ENCODE measurements at regions not wholly inside any gene's neighbourhood (a gene's known extent, or its start where the extent isn't known, plus 50 kb on each side); places are given as distances from the start of the nearest gene placed in this dataset.
"Not testable (repeated sequence)": the region's sequence is repeated elsewhere in the genome, so short reads cannot be mapped to it uniquely, and the experiment has no call there.

DNA sequence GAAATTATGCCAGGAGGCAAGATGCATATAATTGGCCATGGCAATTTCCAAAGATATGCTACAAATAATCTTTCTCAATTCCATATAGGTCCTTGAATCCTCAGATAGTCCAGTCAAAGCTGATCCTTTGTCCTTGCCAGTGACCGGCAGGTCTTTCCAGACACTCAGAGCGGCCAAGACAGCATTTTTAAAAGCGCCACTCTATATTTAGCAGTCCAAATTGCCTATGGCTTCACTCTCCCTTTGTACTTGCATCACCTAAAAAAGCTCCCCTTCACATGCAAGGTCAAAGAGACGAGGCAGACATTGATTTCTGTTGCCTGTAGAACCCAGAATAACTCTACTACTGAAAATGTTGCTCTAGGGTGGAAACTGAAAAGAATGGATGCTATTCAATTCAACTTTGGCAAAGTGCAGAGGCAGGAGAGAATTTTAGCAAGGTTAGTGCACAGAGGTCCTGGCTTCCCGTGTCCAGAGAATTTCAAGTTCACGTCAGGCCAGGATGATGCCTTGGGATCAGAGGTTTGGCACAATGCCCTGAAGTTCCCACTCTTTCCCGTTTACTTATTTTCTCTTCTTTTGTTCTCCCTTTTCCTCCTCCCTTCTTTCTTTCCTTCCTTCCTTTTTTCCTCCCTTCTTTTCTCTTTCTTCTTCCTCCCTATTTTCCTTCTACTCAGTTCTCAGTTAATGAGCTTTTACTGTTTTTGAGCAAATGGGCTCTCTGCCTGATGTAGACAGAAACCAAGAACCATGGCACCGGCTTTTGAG is 108.5 kb downstream of the KCNK1 start:
- Mint-ChIP-seq H3K27me3 (peaks cover 4% of the 10 kb centered on the region), H3K36me3 (no peaks in the 10 kb centered on the region), H3K4me1 (no peaks in the 10 kb centered on the region), H3K9me3 (no peaks in the 10 kb centered on the region), H3K4me3 (no peak overlapping the region), H3K27ac (no peak overlapping the region)
- DNase-seq = no peak

GRCh38 chr1:233723387-233723786 is 109.5 kb downstream of the KCNK1 start:
- DNase-seq = no peak
- Mint-ChIP-seq H3K27me3 (peaks cover 4% of the 10 kb centered on the region), H3K27ac (no peak overlapping the region), H3K4me1 (no peaks in the 10 kb centered on the region), H3K9me3 (no peaks in the 10 kb centered on the region), H3K36me3 (no peaks in the 10 kb centered on the region), H3K4me3 (no peak overlapping the region)

GRCh38 chr1:233724131-233724631 is 110.3 kb downstream of the KCNK1 start:
- not testable (repeated sequence) for DNase-seq, H3K27ac Mint-ChIP-seq, H3K4me3 Mint-ChIP-seq, H3K4me1 Mint-ChIP-seq, H3K9me3 Mint-ChIP-seq, H3K27me3 Mint-ChIP-seq, H3K36me3 Mint-ChIP-seq

DNA sequence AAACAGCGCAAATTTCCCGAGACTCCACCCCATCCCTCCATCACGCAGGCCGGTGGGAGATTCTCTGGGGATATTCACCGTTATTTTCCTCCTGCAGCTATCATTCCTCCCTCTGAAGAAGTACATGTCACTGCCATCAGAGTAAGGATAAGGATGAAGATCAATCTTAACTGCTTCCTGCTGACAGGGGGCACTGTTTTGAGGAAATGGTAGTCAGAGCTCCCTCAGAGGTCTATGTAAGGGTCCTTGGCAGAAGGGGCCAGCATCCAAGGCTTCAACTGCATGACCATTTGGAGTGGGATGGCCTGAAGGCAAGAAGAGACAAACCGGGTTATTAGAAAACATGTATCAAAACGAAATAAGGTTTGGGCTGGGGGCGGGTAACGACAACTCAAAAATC is 111.5 kb downstream of the KCNK1 start:
- H3K4me1 Mint-ChIP-seq = no peaks in the 10 kb centered on the region
- H3K27ac Mint-ChIP-seq = no peak overlapping the region
- H3K4me3 Mint-ChIP-seq = no peak overlapping the region

DNA sequence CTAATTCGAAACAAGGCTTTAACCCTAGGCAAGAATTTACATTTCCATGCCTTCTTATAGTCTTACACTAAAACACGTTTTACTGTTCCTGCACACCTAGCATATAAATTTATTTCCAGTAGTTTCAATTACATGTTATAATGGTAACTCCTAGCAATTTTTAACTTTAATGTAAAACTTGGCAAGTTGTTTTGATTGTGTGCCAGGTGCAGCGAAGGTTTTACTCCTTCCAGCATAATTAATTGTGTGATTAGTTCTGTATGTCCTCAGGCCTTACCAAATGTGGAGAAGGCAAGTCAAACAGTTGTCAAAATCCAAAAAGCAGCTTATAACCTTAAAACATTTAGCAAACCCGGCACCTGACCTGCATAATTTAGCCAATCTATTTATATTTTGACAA is 114.8 kb downstream of the KCNK1 start:
- H3K27ac Mint-ChIP-seq = no peak overlapping the region
- no peaks in the 10 kb centered on the region for H3K36me3 Mint-ChIP-seq
- DNase-seq = no peak
- peaks cover 3% of the 10 kb centered on the region for H3K27me3 Mint-ChIP-seq
- H3K4me1 Mint-ChIP-seq = no peaks in the 10 kb centered on the region
- H3K9me3 Mint-ChIP-seq = no peaks in the 10 kb centered on the region
- no peak overlapping the region for H3K4me3 Mint-ChIP-seq

More for the DNA sequence above, 111.5 kb downstream of the KCNK1 start:
- H3K27me3 Mint-ChIP-seq = peaks cover 4% of the 10 kb centered on the region
- H3K36me3 Mint-ChIP-seq = no peaks in the 10 kb centered on the region
- no peaks in the 10 kb centered on the region for H3K9me3 Mint-ChIP-seq
- DNase-seq = no peak

- H3K27ac Mint-ChIP-seq = no peak overlapping the region
- no peaks in the 10 kb centered on the region for H3K9me3 Mint-ChIP-seq
- no peaks in the 10 kb centered on the region for H3K36me3 Mint-ChIP-seq
- no peak overlapping the region for H3K4me3 Mint-ChIP-seq
- no peaks in the 10 kb centered on the region for H3K4me1 Mint-ChIP-seq
- no peak for DNase-seq
- peaks cover 3% of the 10 kb centered on the region for H3K27me3 Mint-ChIP-seq
Measured at GRCh38 chr1:233730380-233730779, 116.5 kb downstream of the KCNK1 start.

GRCh38 chr1:233730809-233731208 is 116.9 kb downstream of the KCNK1 start:
- no peak overlapping the region for H3K4me3 Mint-ChIP-seq
- H3K36me3 Mint-ChIP-seq = no peaks in the 10 kb centered on the region
- H3K27me3 Mint-ChIP-seq = peaks cover 6% of the 10 kb centered on the region
- H3K4me1 Mint-ChIP-seq = no peaks in the 10 kb centered on the region
- H3K27ac Mint-ChIP-seq = no peak overlapping the region
- H3K9me3 Mint-ChIP-seq = no peaks in the 10 kb centered on the region
- DNase-seq = no peak

DNA sequence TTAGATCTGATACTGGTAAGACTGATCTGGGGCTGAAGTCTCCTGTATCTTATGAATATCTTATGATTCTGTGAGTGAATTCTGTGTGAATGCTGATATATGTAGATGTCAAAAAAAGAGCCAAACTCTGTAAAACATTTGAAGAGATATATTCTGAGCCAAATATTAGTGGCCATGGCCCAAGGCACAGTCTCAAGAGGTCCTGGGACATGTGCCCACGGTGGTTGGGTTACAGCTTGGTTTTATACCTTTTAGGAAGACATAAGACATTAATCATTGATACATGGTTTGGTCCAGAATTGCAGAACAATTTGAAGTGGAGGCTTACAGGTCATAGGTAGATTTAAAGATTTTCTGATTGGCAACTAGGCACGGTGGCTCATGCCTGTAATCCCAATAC is 118.3 kb downstream of the KCNK1 start:
- Mint-ChIP-seq H3K4me1 (no peaks in the 10 kb centered on the region), H3K9me3 (no peaks in the 10 kb centered on the region), H3K27ac (no peak overlapping the region), H3K27me3 (peaks cover 10% of the 10 kb centered on the region), H3K4me3 (no peak overlapping the region), H3K36me3 (no peaks in the 10 kb centered on the region)
- DNase-seq = no peak

DNA sequence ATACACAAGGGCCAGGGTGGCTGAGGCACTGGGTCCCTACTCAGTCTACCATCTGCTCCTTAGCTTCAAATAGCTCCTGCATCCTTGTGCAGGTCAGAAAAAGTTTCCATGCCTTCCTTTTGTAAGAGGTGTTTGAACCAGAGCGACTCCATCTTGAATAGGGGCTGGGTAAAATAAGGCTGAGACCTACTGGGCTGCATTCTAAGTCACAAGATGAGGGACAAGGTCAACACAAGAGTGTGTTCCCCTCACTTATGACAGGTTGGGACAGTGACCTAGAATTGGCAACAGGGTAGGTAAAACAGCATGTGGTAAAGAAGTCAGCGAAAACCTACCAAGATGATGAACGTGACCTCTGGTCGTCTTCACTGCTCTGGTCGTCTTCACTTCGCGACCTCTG is 120.5 kb downstream of the KCNK1 start:
- DNase-seq = no peak
- Mint-ChIP-seq H3K4me1 (no peaks in the 10 kb centered on the region), H3K4me3 (no peak overlapping the region), H3K27ac (no peak overlapping the region), H3K9me3 (no peaks in the 10 kb centered on the region), H3K36me3 (no peaks in the 10 kb centered on the region), H3K27me3 (peaks cover 10% of the 10 kb centered on the region)

GRCh38 chr1:233735331-233735730 is 121.4 kb downstream of the KCNK1 start:
- Mint-ChIP-seq H3K27ac (no peak overlapping the region), H3K27me3 (peaks cover 10% of the 10 kb centered on the region), H3K9me3 (no peaks in the 10 kb centered on the region), H3K36me3 (no peaks in the 10 kb centered on the region), H3K4me3 (no peak overlapping the region), H3K4me1 (no peaks in the 10 kb centered on the region)
- no peak for DNase-seq

- Mint-ChIP-seq H3K9me3 (no peaks in the 10 kb centered on the region), H3K27ac (no peak overlapping the region), H3K27me3 (peaks cover 10% of the 10 kb centered on the region), H3K36me3 (no peaks in the 10 kb centered on the region), H3K4me3 (no peak overlapping the region), H3K4me1 (no peaks in the 10 kb centered on the region)
- DNase-seq = no peak
Measured at GRCh38 chr1:233735847-233736246, 121.9 kb downstream of the KCNK1 start.

DNA sequence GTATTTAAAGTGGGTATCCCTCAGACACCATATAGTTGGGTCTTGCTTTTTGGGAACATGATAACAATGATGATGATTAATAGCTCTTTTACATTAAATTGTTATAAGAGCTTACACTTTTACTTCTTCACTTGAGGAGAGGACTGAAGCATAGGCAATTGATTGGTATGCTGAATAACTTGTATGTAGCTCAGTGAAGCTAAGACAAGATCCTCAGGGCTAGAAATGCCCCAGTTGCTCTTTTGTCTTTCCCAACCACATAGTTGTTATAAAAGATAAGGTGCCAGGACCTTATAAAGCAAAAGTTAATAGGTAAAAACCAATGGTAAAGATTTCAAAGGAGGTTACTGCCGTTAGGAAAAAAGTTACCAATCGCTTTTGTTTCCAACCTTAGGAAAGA is 123.4 kb downstream of the KCNK1 start:
- Mint-ChIP-seq H3K36me3 (no peaks in the 10 kb centered on the region), H3K27me3 (peaks cover 7% of the 10 kb centered on the region), H3K9me3 (no peaks in the 10 kb centered on the region), H3K4me3 (no peak overlapping the region), H3K27ac (no peak overlapping the region), H3K4me1 (no peaks in the 10 kb centered on the region)
- DNase-seq = no peak

DNA sequence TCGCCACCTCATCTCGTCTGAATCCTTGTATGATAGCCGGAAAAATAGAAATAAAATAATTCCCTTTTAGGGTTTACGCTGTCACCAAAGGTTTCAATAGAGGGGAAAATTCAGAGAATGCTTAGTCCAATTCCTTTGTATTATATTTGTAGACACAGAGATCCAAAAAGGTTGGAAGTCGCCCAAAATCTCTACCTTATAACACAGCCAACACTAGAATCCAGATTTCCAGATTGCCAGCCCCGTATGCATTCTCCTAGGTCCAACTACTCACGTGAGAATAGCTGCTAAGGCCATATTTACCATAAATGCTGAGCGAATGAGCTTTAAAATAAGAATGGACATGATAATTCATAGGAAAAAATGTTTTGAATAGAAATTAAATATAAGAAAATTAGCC is 124.5 kb downstream of the KCNK1 start:
- H3K36me3 Mint-ChIP-seq = no peaks in the 10 kb centered on the region
- no peaks in the 10 kb centered on the region for H3K9me3 Mint-ChIP-seq
- H3K27ac Mint-ChIP-seq = no peak overlapping the region
- peaks cover 7% of the 10 kb centered on the region for H3K27me3 Mint-ChIP-seq
- DNase-seq = no peak
- H3K4me3 Mint-ChIP-seq = no peak overlapping the region
- no peaks in the 10 kb centered on the region for H3K4me1 Mint-ChIP-seq

DNA sequence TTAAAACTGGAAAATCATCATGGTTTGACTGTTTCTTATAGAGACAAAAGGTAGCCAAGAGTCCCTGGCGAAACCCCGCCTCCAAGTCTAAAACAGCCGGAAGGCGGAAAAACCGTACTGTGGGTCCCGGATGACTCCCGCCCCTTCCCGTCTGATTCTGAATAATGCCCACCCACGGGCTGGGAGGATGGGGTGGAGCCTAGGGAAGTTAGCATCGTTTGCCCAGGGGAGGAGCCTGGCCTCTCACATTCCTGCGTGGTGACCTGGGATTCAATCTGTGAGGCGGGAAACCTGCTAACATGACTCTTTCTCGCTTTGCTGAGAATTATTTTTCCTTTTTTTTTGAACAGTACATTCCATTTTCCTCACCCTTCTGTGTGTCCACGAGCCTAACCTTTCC is 124.9 kb downstream of the KCNK1 start:
- no peak for DNase-seq
- Mint-ChIP-seq H3K27ac (no peak overlapping the region), H3K36me3 (no peaks in the 10 kb centered on the region), H3K4me3 (no peak overlapping the region), H3K4me1 (no peaks in the 10 kb centered on the region), H3K9me3 (no peaks in the 10 kb centered on the region), H3K27me3 (peaks cover 7% of the 10 kb centered on the region)

GRCh38 chr1:233744779-233745513 is 131.0 kb downstream of the KCNK1 start:
- Mint-ChIP-seq H3K4me3 (no peak overlapping the region), H3K27ac (no peak overlapping the region), H3K9me3 (no peaks in the 10 kb centered on the region), H3K4me1 (no peaks in the 10 kb centered on the region), H3K36me3 (no peaks in the 10 kb centered on the region), H3K27me3 (no peaks in the 10 kb centered on the region)
- DNase-seq = no peak

DNA sequence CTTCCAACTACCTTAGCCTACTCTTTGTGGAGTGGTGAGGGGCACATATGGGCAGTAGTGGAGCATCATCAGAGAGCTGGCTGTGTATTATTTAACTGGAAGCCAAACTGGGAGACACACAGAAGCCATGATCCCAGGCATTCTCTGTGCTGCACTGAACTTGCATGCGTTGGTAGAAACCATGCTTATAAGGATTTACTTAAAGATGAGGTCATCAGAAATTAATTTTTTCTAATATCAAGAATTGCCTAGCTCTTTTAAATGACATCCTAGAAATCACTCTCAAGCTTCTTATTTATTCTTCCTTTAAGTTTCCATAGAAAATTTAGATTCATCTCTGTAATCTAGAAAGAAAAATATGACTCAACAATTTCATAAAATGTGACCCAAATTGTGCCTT is 136.2 kb downstream of the KCNK1 start:
- Mint-ChIP-seq H3K4me1 (no peaks in the 10 kb centered on the region), H3K4me3 (no peak overlapping the region), H3K27me3 (peaks cover 5% of the 10 kb centered on the region), H3K27ac (no peak overlapping the region), H3K36me3 (no peaks in the 10 kb centered on the region), H3K9me3 (no peaks in the 10 kb centered on the region)
- DNase-seq = no peak

Data from activated naive CD8-positive, alpha-beta T cell treated with anti-CD3 and anti-CD28 coated beads for 36 hours (primary cell).